Activated CD4-positive, alpha-beta T cell treated with anti-CD3 and anti-CD28 coated beads for 36 hours (primary cell): ENCODE measurements at regions not wholly inside any gene's neighbourhood (a gene's known extent, or its start where the extent isn't known, plus 50 kb on each side); places are given as distances from the start of the nearest gene placed in this dataset.

ENCODE experiments used
- ATAC-seq: fragments of 200-7000 bp; cut with Tn5 transposase; one replicate; pipeline ENCODE4 v1.10.0; 2021; ENCODE audit warnings: mild to moderate bottlenecking, moderate library complexity
- CTCF ChIA-PET: fragments of 350-600 bp; sonication (Branson Sonifier 250); formaldehyde crosslinking; loops from one replicate; lab custom pipeline; 2021; ENCODE audit warnings: antibody characterized with exemption; lab: Charles Lee
- POLR2A ChIA-PET: fragments of 350-600 bp; sonication (Branson Sonifier 250); formaldehyde crosslinking; loops from one replicate; lab custom pipeline; 2021; ENCODE audit warnings: antibody characterized with exemption, inconsistent platforms; lab: Charles Lee
- DNase-seq: peaks from one replicate; pipeline ENCODE4 v3.0.0-alpha.2; 2020
- H3K27ac Mint-ChIP-seq: one replicate; pipeline ENCODE4 v1.8.0; 2021; ENCODE audit warnings: mixed read lengths
- H3K27me3 Mint-ChIP-seq: one replicate; pipeline ENCODE4 v1.8.0; 2021; ENCODE audit warnings: mixed read lengths
- H3K36me3 Mint-ChIP-seq: one replicate; pipeline ENCODE4 v1.8.0; 2021; ENCODE audit warnings: low read depth, mixed read lengths
- H3K4me1 Mint-ChIP-seq: one replicate; pipeline ENCODE4 v1.8.0; 2021; ENCODE audit warnings: mixed read lengths
- H3K4me3 Mint-ChIP-seq: one replicate; pipeline ENCODE4 v1.8.0; 2021; ENCODE audit warnings: mild to moderate bottlenecking, moderate library complexity, mixed read lengths
- H3K9me3 Mint-ChIP-seq: one replicate; pipeline ENCODE4 v1.8.0; 2021; ENCODE audit warnings: low read depth, mixed read lengths
- intact Hi-C, 2 experiments: fragments of 100-400 bp; cut with DNase I in 1 of 2; cut with micrococcal nuclease in 1 of 2; formaldehyde crosslinking; loops; one replicate each; pipeline versions ENCODE4 v1.14.2 to v1.15.1; 2022 to 2024; cut with DNase I, micrococcal nuclease

DNA sequence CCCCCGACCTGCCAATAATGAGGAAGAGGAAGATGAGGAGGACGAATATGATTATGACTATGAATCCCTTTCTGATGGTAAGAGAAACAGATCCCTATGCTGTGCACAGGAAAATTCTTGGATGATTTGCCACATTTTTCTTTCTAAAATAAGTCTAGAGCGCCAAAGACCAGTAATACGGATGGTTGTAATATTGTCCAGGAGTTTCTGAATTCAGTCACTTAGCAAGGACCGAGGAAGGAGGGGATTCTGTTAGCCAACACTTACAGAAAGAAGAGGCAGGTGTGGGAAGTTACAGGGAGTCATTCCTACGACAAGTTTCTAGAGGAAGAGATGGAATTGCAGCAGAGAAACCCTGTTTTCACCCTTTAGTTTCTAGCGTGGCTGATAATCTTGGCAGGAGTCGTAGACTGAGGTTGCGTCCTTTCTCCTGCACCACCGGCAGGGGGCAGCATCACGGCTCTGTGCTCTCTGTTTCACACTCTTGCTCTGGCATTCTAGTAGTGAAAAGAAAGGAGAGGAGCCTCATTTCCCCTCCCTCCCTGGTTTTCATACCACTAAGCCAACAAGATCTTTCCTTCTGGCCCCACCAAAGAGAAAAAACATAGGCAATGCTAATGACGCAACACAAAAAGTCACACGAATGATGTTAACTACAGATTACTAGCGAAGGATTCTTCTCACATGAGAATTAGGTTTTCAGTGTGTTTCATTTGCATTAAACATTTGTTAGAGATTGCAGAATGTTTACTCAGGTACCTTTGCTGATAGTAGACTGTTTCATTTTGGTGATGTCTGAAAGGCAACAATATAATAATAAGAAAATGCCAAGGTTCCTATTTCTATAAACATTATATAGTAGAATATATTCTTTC is 82.7 kb downstream of the NOC3L start:
- ChIA-PET POLR2A (no interaction called here), CTCF (interaction anchor here (0.8 to 2.5 kb wide), 5 partner anchors 12 to 165 kb away, joined by 3 to 14 read pairs (median 7); no protein-coding TSS in a partner anchor)
- H3K27me3 Mint-ChIP-seq = peaks cover 20% of the 10 kb centered on the region
- H3K9me3 Mint-ChIP-seq = no peaks in the 10 kb centered on the region
- peak; percentile 71 for ATAC-seq
- no peak overlapping the region for H3K27ac Mint-ChIP-seq
- H3K4me3 Mint-ChIP-seq = no peak overlapping the region
- H3K36me3 Mint-ChIP-seq = no peaks in the 10 kb centered on the region
- peak; percentile 78 for DNase-seq
- intact Hi-C loops = loop anchor here (1.0 kb wide), 2 partner anchors 40 to 164 kb away; no protein-coding TSS in a partner anchor
- H3K4me1 Mint-ChIP-seq = no peaks in the 10 kb centered on the region

DNA sequence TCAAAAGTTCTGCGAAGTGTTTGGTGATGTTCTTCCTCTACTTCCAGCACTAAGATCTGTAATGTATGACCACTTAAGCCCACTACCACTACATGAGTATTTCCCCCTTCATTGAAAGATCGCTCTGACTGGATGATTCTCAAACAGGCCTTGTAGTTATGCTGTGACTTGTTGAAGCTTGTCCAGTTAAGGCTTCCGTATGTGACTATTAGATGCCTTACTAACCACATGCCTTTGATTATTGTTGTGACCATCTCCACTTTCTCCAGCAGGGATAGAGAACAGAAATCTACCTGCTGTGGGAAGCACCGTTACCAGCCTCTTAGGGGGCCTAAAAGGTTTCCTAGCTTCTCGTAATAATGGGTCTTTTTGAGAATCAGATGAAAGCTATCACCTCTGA is 81.1 kb downstream of the NOC3L start:
- intact Hi-C loops = no loop called here
- ATAC-seq = no peak
- CTCF ChIA-PET = interaction anchor here (1.0 to 2.3 kb wide), 4 partner anchors 17 to 163 kb away, joined by 4 to 12 read pairs (median 6); no protein-coding TSS in a partner anchor

GRCh38 chr10:94282369-94282768 is 80.4 kb downstream of the NOC3L start:
- Mint-ChIP-seq H3K4me1 (no peaks in the 10 kb centered on the region), H3K9me3 (no peaks in the 10 kb centered on the region), H3K27ac (no peak overlapping the region), H3K27me3 (peaks cover 23% of the 10 kb centered on the region), H3K4me3 (no peak overlapping the region), H3K36me3 (no peaks in the 10 kb centered on the region)
- CTCF ChIA-PET = interaction anchor here (1.0 to 2.3 kb wide), 4 partner anchors 17 to 162 kb away, joined by 4 to 12 read pairs (median 6); no protein-coding TSS in a partner anchor
- POLR2A ChIA-PET = no interaction called here
- intact Hi-C loops = no loop called here
- DNase-seq = no peak
- ATAC-seq = no peak

More for the DNA sequence above, 81.1 kb downstream of the NOC3L start:
- no peaks in the 10 kb centered on the region for H3K36me3 Mint-ChIP-seq
- no peaks in the 10 kb centered on the region for H3K9me3 Mint-ChIP-seq
- no peak overlapping the region for H3K4me3 Mint-ChIP-seq
- no peaks in the 10 kb centered on the region for H3K4me1 Mint-ChIP-seq
- H3K27ac Mint-ChIP-seq = no peak overlapping the region
- POLR2A ChIA-PET = no interaction called here
- no peak for DNase-seq
- H3K27me3 Mint-ChIP-seq = peaks cover 23% of the 10 kb centered on the region
